ENCODE measurements at regions not wholly inside any gene's neighbourhood (a gene's known extent, or its start where the extent isn't known, plus 50 kb on each side); places are given as distances from the start of the nearest gene placed in this dataset.

DNA sequence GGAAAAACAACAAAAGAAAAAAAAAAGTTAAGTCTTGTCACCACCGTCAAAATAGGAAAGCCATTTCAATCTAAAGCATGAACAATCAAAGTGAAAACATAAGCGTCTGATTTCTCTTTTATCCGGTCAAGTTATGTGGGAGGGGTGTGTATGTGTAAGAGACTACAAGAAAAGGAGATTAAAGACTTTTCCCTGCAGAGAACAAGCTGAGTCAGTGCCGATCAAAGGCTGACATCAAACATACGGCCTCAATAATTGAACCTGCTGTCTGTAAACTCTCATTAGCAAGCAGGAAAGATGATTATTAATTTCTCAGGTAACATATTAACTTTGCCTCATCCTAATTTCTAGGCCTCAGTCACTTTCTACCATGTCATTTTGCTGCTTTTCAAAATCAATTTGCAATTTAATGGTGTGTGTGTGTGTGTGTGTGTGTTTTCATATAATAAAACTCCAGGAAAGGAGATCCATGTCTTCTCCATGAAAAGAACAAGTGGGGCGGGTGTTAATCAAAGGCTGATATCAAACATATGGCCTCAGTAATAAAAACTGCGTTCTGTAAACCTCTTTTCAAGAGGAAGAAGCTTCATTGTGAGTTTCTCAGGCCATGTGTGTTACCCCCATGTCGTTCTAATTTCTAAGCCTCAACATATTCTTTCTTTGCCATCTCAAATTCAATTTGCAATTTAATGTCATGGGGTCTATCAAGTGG lies 649.1 kb upstream of the SORCS1 start:
- no peak for DNase-seq (ENCODE audit: low spot score)

DNA sequence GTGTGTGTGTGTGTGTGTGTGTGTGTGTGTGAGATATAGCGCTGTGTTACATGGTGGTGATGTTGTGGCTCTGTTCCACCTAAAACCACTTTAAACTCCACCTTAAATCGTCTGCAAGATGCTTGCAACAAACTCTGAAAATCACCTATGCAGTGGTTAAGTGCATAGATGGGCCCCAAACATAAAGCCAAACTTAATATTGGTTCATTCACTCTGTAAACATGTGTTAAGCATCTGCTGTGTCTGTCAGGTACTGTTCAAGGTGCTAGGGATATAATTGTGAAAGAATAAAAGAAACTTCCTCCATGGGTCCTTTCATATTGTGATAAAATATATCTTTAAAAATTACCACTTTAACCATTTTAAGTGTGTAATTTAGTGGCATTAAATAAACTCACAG lies 645.4 kb upstream of the SORCS1 start:
- DNase-seq (ENCODE audit: low spot score), result no peak

DNA sequence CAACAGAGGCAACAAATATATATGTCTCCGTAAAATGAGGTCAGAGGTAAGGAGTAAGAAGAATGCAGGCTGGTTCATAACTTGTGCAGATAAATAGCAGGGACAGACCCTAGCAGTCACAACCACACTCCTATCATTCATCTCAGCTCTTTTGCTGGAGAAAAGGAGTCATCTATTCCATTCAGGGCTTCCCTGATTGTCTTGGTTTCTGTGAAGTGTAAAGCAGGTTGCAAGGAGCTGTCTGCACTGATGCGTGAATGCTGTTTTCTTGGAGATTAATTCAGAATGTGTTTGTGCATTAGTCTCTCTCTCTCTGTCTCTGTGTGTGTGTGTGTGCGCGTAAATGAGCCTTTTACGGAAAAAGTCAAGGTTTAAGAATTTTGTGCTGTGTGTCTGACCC lies 643.3 kb upstream of the SORCS1 start:
- DNase-seq (ENCODE audit: low spot score), result no peak

DNA sequence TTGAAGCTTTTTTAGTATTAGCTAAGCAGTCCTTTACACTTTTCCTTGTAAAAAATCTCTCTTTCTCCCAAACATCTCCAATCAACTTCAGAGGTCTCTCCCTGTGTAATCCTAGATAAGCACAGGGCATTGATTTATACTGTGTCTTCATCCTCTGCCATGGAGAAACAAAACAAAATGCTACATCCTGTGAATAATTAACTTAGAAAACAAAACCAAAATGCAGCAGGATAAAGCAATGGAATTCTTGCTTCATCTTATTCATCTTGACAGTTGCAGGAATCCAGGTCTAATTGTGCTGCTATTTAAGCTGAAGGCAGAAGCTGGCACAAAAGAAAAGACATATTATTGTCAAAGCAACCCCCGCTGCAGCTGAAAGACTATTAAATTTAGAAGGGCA lies 641.5 kb upstream of the SORCS1 start:
- peak; percentile 14 for DNase-seq (ENCODE audit: low spot score)

DNA sequence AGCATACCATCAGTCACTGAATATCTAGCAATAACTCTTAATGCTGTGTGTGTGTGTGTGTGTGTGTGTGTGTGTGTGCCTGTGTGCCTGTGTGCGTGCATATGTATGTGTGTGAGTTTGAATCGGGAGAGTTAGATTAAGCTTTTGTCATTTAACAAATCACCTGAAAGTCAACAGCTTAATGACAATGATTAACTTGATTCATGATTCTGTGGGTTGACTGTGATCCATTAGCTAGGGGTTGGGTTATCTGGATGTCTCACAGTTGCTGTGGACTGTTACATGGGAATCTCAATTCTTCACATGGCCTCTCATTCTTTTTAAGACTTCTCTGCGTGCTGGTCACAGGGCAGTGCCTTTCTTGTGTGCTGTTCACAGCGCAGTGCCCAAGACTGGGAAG lies 639.0 kb upstream of the SORCS1 start:
- peak; percentile 64 for DNase-seq (ENCODE audit: low spot score)

DNA sequence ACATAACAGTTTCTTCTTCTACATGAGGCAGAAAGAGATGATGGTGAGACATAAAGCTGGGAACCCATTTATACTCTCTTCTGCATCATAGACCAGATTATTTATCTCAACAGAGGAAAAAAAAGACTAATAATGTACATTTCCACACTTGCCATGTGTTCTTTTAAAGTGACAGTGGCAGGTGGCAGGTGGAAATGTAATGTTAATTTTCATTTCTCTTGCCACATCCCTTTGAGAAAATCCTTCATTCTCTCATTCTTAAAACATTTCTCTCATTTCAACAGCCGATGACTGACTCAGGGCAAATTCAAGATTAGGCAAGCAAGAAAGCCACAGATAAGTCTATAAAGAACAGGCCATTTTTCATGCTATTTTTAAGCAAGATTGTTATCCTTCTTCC lies 635.6 kb upstream of the SORCS1 start:
- no peak for DNase-seq (ENCODE audit: low spot score)

DNA sequence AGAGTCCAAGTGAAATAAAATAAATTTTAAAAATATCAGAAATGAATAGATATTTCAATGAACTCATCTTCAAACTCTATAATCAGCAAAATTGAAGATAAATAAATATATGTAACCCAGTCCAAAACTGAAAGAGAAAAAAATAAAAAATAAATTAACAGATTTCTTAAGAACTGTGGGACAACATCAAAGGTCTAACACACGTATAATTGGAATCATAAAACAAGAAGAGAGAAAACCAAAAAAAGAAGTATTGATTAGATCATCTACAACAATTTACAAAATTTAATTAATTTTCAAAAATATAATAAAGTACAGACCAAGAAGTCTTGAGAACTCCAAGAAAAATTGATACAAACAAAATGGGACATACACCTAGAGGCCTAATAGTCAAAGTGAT lies 625.8 kb upstream of the SORCS1 start:
- no peak for DNase-seq (ENCODE audit: low spot score)

DNA sequence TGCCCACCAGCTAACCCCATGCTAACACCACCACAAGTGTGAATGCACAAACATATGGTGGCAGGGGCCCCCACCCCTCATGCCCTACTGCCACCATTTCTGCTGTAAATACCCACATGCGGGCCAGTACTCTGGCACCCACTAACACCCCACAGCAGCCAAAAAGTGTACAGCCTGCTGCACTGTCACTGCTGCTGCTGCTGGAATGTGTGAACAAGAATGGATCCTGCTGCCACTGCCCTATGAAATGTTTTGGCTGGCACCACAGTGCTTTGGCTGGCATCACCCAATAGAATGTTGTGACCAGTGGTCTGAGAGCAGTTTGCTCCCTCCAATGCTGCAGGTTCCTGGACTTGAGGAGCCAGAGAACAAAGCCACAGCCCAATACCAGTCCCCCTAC lies 606.6 kb upstream of the SORCS1 start:
- DNase-seq (ENCODE audit: low spot score), result no peak

DNA sequence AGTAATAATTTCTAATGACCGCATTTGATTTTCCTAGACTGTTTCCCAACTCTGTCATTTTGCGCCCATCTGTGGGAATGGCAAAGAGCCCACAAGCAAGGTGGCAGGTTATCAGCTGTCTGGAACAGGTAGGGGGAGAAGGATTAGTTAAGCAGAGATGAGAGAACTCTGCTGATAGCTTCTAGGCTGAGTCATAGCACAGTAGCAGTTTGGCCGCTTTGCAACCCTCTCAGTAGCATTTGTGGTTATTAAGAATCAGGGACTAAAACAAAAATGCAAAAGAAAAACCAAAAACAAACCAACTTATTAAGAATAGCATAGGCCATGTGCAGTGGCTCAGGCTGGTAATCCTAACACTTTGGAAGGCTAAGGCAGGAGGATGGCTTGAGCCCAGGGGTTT lies 602.7 kb upstream of the SORCS1 start:
- DNase-seq (ENCODE audit: low spot score), result no peak

DNA sequence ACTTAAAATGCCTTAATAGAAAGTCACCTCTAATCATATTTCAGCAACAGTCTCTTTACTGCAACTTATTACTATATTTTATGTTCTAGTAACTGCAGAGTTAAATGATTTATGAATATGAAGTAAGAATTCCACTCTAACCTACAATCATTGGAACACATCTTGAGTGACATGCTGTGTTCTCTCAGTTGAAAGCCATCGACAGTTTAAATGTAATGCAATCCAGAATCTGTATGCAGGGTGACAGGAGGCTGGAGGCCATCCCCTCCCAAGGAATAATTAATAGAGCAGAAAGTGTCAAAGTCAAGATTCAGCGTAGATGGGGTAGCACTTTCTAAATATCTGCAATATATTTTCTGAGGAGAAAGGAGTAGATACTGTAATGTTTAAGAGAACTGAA lies 590.3 kb upstream of the SORCS1 start:
- DNase-seq (ENCODE audit: low spot score), result no peak

DNA sequence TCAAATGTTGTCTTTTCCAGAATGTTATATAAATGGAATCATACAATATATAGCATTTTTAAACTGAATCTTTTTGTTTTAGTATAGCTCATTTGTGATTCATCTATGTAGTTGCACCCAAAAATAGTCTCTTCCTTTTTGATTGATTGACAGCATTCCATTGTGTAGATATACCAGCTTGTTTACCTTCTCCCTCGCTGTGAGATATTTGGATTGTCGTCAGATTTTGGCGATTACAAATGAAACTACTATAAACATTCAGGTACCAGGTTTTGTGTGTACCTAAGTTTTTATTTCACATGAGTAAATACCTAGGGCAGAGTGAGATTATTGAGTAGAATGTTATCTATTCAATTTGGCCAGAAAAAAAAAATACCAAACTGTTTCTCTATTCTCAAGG lies 584.7 kb upstream of the SORCS1 start:
- DNase-seq (ENCODE audit: low spot score), result no peak

DNA sequence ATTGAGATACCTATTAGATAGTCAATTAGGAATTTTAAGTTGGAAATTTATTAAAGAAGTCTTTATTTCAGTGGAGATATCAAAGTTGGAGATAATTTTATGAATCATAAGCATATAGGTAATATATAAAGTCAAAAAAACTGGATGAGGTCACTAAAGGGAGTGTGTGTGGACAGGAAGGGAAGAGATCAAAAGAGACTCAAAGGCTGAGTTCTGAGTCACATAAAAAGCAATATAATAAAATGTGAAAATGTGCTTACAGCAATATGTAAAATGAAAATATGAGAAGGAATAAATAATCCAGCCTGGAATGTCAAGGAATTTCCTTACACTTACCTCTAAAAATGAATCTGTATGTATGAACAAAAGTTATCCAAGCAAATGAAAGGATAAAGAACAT lies 583.3 kb upstream of the SORCS1 start:
- DNase-seq (ENCODE audit: low spot score), result peak; percentile 29

DNA sequence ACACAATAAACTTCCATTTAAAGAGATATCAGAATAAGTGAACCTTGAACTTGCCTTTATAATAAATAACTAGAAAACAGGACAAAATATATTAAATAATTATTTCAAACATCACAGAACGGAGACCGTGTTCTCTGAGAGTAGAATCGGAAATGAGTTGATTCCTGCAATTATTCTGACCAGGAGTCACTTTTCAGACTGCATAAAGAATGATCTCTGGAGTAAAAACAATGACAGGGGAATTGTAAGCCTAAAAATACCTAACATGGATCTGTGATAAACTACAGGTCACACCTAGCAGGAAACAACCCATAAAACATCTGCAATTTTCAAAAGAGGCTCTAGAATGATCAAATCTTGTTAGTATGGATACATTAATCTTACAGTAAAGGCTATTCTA lies 577.5 kb upstream of the SORCS1 start:
- no peak for DNase-seq (ENCODE audit: low spot score)

DNA sequence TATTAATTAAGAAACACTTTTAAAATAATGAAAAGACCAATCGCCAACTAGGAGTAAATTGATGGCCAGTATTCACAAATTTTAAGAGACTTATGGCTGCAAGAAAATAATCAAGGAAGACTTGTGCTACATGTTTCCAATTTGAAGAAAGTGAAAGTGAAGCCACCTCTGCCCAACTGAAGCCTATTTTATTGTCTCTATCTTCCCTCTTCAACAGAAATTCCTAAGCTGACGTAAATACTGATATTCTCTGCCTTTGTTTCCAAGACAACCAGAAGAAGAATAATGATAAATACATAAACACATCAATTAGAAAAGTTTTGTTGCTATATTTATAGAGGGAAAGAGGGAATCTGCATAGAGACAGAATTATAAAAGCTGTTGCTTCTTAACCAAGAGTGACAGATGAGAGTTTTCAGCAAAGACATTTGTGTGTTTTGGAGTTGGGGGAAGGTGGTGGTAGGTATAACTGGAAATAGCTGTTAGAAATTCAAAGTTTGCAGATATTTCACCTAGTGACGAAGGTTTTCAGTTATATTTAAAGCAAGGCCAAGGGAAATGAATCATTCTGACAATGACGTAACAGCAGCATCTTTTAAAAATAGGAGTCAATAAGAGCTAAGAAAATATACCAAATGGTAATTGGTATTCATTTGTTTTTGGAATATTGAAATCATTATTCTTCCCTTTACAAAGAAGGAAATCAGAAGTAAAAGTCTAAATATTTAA lies 576.6 kb upstream of the SORCS1 start:
- peak; percentile 6 for DNase-seq (ENCODE audit: low spot score)

DNA sequence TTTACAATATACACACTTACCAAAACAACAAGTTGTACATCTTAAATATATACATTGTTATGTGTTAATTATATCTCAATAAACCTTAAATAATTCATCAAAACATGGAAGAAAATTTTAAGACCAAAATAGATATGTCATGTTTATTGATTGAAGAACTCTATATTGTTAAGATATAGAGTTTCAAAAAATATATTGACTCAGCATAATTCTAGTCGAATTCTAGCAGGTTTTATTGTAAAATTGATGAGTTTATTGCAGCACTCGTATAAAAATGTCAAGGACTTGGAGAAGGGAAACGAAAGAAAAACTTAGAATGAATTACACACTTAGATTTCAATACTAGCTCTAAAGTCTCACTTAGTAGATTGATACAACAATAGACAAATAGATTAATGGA lies 575.4 kb upstream of the SORCS1 start:
- DNase-seq (ENCODE audit: low spot score), result no peak

DNA sequence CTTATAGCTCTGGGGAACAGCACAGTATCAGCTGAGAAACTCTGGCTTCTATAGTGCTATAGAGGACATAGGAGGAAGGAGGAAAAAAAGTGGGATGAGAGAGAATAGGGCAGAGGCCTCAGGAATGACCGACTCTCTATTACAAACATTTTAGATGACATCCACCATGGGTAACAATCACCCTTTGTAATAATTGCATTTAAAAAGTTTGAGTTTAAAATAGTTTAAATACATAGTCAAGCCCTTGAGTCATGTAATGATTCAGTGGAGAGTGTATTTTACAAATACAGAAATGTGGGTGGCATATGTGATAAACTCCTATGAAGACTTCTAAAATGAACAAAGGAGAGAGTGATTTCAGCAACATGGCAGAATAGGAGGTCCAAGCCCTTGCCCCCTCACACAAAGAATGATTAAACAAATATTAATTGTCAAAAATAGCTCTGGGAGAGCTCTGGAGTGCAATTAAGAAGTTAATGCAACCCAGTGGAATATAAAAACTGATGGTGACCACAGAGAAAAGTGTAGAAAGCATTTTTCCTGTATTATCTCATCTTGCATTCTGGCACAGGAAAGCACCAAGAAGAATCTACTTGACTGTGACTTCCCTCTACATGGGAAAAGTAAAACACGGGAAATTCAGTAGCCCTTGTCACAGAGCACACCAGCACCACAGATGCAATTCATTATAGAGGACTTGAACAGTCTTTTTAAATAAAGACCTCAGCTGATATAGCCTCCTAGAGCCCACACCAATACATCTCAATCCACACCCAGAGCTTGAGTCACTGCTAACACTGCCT lies 569.0 kb upstream of the SORCS1 start:
- peak; percentile 79 for DNase-seq (ENCODE audit: low spot score)

DNA sequence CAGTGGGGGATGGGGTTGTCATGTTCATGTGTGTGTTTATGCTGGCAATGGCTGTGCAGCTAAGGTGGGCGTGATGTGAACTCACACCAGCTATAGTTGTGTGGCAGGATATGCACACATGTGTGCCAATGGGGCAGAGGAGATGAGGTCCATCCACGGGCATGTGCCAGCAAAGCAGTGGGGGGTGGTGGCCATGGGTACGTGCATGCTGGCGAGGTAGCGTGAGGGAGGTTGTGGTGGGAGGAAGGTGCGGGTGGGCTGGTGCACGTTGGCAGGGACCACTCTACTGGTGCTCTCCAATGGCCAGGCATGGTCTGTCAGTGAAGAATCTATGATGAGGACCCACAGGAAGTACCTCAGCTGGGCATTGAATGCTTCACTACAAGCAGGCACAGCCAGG lies 567.5 kb upstream of the SORCS1 start:
- no peak for DNase-seq (ENCODE audit: low spot score)

DNA sequence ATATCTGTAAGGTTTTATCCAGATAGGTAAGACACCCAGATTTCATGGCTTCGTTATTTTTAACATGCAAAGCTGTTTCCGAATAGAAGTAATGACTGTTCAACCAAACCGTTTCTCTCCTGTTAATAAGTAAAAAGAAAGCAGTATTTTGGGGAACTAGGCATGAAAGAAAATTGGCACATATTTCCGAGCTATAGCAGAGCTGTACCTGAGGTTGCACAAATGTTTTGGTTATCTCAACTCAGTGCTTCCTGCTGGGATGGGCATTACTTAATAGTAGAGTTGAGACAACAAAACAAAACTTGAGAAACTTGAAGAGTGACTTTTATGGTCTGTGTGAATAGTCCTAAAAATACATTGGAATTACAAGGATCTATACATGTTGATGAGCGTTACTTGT lies 564.3 kb upstream of the SORCS1 start:
- DNase-seq (ENCODE audit: low spot score), result peak; percentile 22

DNA sequence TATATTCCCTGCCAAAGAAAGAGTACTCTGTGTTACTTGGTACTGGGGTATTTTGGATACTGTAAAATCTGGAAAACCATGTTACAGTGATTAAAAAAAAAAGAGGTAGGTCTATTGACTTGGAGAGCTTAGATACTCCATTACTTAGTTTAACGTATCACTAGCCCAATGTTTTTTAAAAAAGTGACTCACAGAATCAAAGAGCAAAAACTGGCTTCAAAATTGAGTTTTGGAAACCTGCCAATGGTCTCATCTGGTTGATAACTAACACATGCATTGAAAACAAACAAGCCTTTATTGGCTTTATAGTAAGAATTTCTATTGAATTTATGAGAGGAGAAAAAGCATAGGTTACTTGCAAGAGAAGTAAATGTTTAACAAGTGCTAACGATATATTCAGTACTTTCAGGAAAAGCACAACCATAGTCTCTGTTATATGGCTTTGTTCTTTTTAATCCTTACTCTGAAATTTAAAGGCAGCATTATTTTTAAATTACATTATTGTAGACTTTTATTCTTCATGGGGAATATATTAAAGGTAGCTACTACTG lies 563.3 kb upstream of the SORCS1 start:
- DNase-seq (ENCODE audit: low spot score), result peak; percentile 50

DNA sequence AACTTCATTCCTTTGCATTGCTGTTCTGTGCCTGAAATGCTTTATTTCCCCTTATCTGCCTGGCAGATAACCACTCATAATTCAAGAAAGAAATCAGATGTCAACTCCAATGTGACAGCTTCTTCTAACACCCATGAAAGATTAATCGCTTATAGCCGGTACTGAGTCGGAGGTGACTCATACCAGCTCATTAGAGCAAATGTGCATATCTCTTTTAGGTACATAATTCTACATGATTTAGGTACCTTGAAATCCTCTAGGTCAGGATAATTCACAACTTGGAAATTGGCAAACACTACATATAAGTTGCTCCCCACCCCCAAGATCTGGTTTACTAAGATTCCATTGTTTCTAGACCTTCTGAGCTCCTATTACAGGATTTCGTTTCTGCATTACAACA lies 554.4 kb upstream of the SORCS1 start:
- DNase-seq (ENCODE audit: low spot score), result no peak

DNA sequence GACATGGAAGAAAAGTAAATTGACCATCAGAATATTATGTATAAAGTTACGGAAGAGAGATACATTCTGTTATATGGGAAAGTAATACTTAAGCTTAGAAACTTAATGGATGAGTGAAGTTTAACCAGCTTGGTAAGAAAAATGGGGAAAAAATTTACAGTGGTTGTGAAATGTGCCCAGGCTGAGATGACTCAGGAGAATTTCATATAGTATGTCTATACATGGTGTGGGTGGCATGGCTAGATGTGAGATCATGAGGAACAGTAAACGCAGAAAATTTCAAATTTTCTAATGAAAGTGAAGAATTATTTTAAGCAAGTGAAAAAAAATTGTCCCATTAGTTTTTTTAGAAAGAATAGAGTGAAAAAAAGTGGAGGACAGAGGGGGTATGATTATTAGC lies 552.5 kb upstream of the SORCS1 start:
- no peak for DNase-seq (ENCODE audit: low spot score)

DNA sequence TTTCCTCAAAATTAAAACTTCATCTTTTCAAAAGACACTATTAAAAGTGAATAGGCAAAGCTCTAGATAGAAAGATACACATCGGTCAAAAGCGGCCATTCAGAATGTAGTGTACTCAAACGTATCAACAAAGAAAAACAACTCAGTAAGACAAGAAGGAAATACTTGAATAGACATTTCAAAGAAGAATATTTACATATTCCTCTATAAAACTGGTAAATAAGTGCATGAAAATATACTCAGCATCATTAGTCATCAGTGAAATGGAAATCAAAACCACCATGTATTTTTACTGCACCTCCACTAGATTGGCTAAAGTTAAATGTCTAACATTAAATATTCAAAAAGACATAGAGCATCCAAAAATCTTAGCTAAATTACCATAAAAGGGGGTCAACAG lies 551.1 kb upstream of the SORCS1 start:
- DNase-seq (ENCODE audit: low spot score), result no peak

DNA sequence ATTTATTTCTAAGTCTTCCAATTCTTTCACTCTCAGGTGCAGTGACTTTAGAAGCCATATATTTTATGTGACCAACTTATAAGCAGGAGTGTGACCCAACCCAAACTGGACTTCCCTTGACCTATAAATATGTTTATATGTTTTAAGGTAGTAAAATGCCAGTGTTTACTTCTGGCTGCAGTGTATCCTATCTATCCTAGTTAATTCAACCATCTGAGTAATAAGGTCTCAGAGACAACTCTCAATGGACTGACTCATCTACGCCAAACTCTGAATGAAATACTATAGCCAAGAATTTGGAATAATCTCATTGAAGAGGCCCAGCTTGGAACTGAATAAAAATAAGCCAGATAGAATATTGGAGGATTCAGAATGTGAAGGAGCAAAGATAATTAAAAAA lies 544.5 kb upstream of the SORCS1 start:
- DNase-seq (ENCODE audit: low spot score), result no peak

Data from kidney tubule cell (primary cell).